Skin epidermis (tissue), 12 donors: ENCODE measurements at regions not wholly inside any gene's neighbourhood (a gene's known extent, or its start where the extent isn't known, plus 50 kb on each side); places are given as distances from the start of the nearest gene placed in this dataset.
A peak's percentile ranks its signal among the peaks of the same experiment; 100 is the strongest.

Experiments used
- H3K27ac ChIP-seq, 21 experiments: fragments of 200-600 bp; sonication (generic) in 11 of 21; one replicate each; pipeline ENCODE4 v1.5.0; 2020; ENCODE audit warnings: mild to moderate bottlenecking in 3 of 21, inconsistent platforms in 2 of 21, moderate library complexity in 2 of 21
- H3K4me3 ChIP-seq, 7 experiments: fragments of 200-600 bp; sonication (generic) in 2 of 7; one replicate each; pipeline ENCODE4 v1.5.0; 2020; ENCODE audit warnings: inconsistent platforms in 2 of 7, mild to moderate bottlenecking in 2 of 7, moderate library complexity in 1 of 7

DNA sequence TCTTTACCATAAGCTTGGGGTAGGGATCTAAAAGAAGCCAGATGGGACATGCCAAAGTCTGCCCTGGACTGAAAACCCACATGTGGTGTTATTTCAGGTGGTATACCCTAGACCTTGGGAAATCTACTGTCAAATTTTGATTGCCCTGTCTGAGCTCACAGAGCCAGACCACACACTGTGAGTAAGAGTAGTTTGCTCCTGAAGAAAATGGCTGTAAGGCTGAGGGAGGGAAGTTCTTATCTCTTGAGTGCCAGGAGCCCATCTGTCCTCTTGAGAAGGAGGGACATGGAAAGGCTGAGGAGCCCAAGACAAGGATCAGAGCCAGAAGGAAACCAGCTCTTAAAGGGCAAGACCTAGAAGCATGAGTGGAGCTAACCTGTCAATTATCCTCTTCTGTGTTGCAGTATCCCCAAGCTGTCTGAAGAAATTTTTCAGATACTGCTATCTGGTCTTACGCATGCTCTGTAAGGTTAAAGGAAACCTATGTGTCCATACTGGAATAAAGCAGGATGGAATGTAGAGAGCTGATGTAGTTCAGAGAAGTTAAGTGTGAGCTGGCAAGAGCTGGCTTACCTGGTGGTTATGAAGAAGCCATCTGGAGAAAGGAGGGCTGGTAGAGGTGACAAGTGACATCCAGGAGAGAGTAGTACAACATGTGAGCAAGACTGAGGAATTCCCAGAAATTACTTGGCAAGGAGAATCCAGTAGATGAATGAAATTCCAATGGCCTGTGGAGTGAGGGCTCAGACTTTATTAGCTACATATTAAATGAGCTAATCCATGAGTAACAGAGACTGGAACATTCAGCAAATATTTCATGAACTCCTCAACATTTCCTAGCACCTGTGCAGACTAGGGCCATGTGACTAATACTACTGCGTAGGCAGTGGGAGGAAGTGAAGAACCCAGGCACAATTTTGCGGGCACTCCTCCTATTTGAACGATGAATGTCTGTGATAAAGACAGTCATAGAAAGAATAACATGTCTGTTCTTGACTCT lies 389.1 kb upstream of the KIF2A start:
- H3K4me3 ChIP-seq: no peak overlapping the region
- H3K27ac ChIP-seq: peak overlapping the region in 3 of 21 experiments; percentile 31 to 57 (median 31)

DNA sequence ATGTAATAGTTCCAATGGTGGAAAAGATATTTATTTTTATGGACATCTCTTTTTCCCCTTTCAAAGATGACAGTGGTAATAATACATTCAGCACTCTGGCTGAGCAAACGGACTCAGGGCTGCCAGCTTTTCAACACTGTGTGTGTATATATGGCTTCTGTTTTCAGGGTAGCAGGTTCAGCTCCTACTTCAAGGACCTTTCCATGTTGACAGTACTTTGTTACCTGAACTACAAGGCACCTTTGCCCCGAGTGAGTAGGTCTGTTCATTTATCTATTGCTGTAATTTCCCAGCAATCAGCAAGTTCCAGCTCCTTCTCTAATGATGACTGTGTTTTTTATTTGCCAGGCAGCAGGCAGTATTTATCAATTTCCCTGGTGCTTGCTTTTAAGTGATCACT lies 387.4 kb upstream of the KIF2A start:
- Histone ChIP-seq H3K27ac (peak overlapping the region in 1 of 21 experiments; percentile 31), H3K4me3 (no peak overlapping the region)

DNA sequence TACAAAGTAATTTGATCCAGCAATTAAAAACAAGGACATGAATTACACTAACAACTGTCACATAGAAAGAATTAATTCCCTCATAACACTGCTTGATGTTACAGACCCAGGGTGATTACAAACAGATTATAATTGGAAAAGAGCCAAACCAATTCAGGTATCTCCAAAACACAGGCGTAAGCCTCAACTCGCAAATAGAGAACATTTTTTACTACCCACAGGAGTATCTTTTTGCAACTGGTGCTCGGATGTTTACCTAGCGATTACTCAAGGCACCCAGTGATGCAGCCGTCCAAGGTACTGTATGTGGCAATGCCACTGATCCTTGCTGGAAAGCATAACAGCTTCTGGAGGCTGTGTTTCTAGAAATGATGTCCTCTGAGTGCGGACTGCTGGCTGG lies 386.1 kb upstream of the KIF2A start:
- no peak overlapping the region for H3K4me3 ChIP-seq
- H3K27ac ChIP-seq: no peak overlapping the region

DNA sequence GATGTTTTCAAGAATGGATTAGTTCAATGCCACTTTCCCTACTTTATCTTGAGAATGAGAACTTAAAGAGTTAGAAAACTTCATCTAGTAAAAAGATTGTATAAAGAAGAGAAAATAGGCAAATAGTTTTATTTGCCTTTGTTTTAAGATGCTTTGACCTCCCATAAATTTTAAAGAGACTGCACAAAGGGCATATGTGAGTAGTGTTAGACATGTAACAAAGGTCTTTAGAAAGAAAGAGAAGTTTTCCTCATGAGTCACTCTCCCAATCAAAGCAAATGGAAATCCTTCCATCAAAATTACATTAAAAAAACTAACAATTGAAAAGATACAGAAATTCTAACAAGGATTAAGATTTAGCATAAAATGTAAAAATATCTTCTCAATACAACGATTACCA lies 381.8 kb upstream of the KIF2A start:
- H3K27ac ChIP-seq: no peak overlapping the region
- H3K4me3 ChIP-seq: no peak overlapping the region

DNA sequence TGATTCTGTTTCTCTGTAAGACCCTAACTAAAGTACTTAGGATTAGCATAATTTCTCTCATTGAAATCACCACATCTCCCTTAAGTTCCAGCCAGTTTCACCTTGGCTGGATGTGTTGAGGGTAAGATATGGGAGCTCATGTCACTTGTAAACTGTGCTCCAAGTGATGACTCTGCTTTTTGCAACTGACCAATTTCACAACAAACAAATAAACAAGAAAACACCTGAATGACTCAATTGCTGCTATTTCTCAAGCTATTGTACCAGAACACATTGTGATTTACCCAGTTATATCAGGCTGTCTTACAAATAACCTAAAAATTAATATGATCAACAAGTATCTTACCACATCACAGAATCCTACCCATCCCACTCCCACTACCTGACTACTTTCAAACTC lies 379.1 kb upstream of the KIF2A start:
- no peak overlapping the region for H3K27ac ChIP-seq
- H3K4me3 ChIP-seq: no peak overlapping the region

DNA sequence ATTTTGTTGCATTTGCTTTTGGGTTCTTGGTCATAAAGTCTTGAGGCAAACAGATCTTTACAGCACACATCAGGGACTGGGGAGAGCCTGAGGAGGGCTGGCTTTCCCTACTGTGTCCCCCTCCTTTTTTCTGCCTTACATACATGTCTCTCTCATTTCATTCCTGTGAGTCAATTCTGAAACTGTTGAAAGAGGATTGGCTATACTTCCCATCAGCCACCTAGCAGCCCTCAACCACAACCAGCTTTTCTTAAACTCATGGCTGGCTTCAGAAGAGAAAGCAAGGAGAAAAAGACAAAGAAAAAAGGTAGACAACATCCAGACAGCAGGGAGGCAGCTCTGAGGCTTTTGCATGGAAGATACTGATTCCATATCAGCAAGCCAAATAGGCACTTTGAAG lies 374.8 kb upstream of the KIF2A start:
- Histone ChIP-seq H3K4me3 (no peak overlapping the region), H3K27ac (no peak overlapping the region)

DNA sequence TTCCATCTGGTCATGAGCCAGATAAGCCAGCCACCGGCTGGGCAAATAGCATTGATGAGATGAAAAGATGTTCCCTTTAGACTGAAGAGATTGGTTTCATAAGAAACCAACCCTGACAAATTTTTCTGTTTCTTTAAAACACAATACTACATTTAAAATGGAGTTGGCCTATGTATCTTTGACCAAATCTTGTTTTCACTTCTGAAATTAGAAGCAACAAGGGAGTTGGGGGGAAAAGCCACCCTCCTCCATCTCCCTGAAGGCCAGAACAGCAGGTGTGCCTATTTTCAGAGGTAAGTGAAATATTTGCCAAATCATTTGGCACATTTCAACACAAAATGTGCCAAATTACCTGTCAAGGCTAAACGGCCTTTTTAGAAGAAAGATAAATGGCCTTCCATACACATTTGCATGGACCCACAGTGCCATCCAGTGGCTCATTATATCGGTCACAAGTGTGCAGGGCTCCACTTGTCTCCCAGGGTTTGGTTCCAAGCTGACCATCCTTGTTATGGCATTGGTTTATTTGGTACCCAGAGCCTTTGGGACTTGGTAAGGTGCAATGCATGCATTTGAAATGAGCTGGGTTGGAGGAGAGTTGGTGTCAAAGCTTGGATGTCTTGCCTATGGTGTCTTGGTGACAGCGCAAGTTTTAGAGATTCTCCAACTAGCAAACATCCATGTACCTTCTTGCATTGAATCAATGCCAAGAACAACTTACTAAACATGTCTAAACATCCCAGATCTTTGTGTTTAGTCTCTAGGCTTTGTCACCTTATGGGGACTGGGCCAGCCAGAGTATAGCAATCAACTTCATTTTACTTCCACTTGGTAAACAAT lies 372.0 kb upstream of the KIF2A start:
- no peak overlapping the region for H3K27ac ChIP-seq
- H3K4me3 ChIP-seq: no peak overlapping the region

DNA sequence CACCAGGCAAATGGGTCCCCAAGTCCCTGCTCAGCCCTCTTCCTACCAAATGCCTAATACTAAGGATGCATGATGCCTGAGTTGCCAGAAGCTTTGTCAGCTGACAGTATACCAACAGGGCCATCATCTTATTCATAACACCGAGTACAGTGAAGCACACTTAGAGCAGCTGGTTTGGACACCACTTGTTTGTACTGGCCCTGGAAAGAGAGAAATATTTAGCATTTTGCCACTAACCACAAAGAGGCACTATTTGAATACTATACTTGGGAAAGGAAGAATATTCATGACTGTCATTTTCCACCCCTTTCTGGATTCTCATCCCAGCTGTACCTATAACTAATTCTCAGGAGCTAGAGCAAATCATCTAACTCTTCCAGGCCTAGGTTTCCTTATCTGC lies 364.4 kb upstream of the KIF2A start:
- H3K4me3 ChIP-seq: no peak overlapping the region
- no peak overlapping the region for H3K27ac ChIP-seq

DNA sequence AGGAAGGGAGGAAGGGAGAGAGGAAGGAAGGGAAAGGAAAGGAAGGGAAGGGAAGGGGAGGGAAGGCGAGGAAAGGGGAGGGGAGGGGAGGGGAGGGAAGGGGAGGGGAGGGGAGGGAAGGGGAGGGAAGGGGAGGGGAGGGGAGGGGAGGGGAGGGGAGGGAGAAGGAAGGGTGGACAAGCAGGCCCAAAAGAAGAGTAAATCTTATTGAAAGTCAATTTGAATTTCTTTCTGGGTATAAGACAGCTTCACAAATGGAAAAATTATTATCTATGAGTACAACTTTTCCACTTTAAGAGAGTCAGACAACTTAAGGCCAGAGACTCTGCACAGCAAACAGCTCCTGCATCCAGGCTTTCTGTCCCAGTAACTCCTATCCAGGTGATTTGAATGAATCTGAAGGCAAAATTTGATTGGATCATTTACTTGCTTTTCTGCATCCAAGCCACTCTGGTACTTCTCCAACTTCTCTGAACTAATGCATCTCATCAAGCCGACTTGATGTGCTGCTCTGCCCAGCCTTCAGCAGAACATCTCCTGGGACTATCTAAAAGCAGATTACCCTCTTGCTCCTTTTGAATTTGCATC lies 363.4 kb upstream of the KIF2A start:
- no peak overlapping the region for H3K4me3 ChIP-seq
- no peak overlapping the region for H3K27ac ChIP-seq

DNA sequence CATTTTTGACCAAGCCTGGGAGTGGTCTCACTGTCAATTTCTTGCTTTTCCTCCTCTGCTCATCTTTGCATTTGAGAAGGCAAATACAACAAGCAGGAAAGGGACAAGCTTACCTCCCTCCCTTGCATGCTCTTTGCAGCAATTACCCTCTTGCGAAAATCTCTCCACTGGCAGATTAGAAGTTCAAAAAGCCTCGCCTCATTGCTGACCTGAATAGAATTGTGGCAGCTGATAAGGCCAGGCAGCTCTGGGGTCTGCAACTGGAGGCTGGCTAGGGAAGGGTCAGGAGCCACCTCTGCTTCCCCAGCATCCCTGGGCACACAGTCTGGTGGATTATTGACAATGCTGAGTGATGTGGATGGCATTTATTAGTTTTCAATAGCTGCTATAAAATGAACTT lies 362.3 kb upstream of the KIF2A start:
- no peak overlapping the region for H3K4me3 ChIP-seq

DNA sequence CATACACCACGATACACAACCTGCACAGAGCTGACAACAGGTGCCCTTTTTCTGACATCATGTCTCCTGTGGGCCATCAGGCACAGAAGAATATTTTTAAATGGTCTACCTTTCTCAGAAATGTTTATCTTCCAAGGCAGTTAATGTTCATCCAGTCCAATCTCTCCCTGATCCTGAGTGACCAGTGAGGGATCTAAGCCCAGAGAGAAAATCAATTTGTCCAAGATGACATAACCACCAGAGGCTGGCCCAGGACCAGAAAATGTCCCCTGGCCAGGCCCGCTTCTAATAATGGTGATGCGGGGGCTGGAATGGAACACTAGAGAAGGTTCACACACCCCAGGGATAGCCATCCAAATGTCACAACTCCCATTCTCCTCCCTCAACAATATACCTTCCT lies 357.9 kb upstream of the KIF2A start:
- Histone ChIP-seq H3K4me3 (no peak overlapping the region), H3K27ac (no peak overlapping the region)

More for the DNA sequence above, 362.3 kb upstream of the KIF2A start:
- no peak overlapping the region for H3K27ac ChIP-seq

DNA sequence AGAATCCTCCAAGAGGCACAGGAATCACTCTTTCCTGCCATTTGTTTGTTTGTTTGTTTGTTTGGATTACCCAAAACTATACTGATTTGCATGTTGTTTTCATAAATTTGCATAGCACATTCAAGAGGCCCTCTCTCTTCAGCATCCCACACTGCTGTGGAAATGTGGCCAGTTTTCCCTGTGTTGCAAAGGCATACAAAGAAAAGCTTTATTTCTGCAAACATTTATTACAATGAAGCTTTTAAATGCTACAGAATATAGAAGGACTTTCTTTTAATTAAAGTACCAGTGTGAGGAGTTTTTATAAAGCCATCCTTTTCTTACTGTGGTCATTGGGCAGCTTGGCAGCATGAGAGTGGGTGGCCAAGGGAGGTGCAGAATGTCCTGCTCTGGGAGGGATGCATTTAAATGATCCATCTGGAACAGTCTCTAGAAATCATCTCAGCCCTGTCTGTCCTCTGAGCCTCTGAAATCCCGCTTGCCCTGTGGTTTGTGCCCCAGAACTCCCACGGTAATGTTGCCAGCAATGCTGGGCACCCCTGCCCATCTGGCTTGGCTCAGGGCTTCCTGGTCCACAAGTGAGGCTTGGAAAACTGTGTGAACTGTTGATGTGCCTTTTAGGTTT lies 356.8 kb upstream of the KIF2A start:
- Histone ChIP-seq H3K27ac (no peak overlapping the region), H3K4me3 (no peak overlapping the region)

DNA sequence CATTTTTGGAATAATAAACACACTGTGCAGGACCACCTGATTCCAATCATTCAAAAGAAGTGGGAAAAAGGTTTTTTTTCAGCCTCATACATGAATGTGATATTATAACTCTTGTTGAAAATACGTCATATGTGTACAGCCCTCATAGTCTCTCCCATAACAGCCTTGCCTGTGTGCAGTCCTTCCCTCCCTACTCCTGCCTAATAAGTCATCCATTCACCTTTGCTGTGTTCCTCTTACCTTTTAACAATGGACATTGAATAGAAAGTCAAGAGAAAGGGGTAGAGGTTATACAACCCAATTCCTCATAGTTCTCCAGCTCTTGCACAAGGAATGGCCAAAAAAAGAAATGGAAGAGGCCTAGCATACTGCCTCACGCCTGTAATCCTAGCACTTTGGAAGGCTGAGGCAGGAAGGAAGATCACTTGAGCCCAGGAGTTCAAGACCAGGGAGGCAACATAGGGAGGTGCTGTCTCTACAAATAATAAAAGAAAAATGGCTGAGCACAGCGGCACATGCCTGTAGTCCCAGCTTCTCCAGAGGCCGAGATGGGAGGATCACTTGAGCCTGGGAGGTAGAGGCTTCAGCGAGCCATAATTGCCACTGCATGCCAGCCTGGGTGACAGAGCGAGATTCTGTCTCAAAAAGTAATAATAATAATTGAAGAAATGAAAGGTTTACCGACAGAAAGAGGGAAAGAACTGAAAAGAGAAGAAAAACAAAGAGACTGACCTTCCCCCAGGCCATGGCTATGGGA lies 356.1 kb upstream of the KIF2A start:
- no peak overlapping the region for H3K4me3 ChIP-seq
- H3K27ac ChIP-seq: no peak overlapping the region

DNA sequence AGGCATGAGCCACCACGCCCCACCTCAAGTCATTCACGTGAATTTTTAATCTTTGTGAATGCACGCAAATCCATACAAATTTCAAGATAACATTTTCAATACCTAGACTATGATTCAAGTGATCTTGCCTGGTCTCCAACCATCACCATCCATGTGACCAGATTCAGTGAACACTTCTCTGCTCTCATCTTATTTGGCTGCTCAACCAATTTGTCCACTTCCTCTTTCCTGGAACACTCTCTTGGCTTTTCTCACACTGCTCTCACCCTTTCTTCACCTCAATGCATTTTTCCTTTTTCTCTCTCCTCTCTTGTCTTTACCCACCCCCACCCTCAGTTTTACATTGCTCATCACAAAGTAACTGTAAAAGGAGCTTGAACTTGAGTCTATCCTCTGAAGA lies 354.7 kb upstream of the KIF2A start:
- Histone ChIP-seq H3K27ac (no peak overlapping the region), H3K4me3 (no peak overlapping the region)

DNA sequence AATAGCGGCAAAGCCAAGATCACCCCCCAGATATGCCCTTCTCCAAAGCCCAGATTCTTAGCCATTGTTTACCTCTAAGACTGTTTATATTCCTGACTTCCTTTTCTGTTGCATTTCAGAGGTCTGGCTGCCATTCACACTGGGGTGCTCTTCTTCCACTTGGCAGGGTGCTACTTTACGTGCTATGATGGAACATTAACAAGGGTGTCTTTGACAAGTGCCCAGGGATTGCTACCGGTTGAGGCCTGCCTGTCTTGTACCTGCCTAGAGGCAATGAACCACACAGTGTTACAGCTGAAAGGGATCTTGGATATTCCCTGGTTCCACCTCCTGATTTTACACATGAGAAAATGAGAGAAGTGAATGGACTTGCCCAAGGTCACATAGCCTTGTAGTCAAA lies 352.1 kb upstream of the KIF2A start:
- no peak overlapping the region for H3K27ac ChIP-seq

DNA sequence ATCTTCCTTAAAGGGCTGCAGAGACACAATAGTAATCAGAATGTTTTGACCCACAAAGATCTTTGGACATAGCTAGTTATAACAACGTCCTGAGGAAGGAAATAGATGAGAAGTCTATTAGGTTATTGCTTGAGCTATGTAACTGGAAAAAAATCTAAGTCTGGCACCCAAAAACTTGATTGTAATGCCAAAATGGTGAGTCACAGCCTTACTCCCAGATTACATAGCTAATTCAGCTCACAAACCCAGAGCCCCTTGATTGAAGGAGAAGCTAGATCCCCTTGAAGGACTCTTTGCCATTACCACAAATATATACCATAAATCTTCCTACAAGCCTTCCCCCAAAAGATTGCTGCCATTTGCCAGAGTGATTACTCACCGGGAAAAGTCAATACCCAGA lies 341.8 kb upstream of the KIF2A start:
- Histone ChIP-seq H3K4me3 (no peak overlapping the region), H3K27ac (no peak overlapping the region)

More for the DNA sequence above, 352.1 kb upstream of the KIF2A start:
- H3K4me3 ChIP-seq: no peak overlapping the region

DNA sequence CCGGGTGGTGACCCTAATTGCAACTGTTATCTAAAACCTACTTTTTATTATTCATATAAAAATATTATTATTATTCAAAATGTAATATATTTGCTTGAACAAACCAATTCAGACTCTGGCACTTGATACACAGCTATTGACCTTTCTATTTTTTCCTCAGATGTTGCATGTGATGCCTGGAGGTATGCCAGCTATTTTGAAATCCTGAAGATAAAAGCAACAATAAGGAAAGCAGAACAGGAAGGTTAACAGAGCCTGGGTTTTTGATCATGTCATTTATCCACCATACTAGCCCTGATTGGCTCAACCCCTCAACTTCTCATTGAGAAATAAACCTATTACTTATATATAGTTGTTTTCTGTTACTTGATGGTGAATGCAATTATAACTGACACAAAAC lies 340.9 kb upstream of the KIF2A start:
- H3K4me3 ChIP-seq: no peak overlapping the region
- H3K27ac ChIP-seq: no peak overlapping the region

DNA sequence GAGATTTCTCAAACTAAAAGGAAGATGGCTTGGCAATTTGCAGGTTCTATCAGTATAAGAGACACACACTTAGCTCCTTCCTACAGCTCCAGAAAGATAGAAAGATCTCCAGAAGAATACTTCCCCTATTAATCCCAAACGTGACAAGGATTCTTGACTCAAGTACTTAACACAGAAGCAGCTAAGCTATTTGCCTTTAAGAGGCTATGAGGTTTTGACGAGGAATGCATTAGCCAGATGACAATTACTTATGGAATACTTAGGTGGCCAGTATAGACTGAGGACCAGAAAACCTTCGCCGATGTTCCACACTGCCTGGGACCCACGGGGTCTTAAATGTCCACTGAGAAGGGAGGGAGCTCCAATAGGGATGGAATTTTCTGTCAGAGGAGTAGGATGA lies 340.5 kb upstream of the KIF2A start:
- H3K27ac ChIP-seq: no peak overlapping the region
- no peak overlapping the region for H3K4me3 ChIP-seq

DNA sequence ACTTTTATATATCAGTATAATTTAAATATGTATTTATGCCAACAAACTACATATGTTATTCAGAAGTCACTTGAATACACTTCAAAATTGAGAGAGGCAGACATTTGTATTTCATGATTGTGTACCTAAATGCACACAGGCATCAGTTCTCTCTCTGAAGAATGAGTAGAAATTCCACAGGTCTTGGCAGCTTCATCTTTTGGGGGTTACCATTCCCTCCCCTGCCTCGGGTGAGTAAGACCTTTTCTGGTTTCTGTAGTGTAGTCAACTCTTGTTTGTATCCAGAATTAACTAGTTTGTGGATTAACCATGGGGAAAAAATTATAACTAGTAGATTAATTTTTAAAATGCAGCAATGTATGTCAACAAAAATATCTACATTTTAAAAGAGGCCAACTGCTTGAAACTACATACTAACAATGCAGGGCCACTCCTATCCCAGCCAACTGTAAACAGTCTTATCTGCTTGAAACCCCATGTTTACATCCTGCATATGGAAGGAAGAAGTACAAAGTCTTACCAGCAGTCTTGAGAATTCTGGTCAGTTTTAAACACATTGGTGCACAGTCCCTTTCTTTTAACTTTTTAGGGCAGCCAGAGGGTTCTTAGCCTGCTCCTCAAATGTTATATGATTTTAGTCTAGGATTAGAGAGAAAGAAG lies 339.6 kb upstream of the KIF2A start:
- H3K4me3 ChIP-seq: no peak overlapping the region
- H3K27ac ChIP-seq: no peak overlapping the region
